IMR-90 (cell line): ENCODE measurements at regions not wholly inside any gene's neighbourhood (a gene's known extent, or its start where the extent isn't known, plus 50 kb on each side); places are given as distances from the start of the nearest gene placed in this dataset.

ENCODE experiments used
- ATAC-seq: fragments of 200-7000 bp; cut with Tn5 transposase; 2 replicates; pipeline ENCODE4 v1.9.1; 2020; ENCODE audit warnings: low read depth, mild to moderate bottlenecking, moderate library complexity
- BruUV-seq: library from RNA; stranded (reverse); fragments of 400-500 nt; replicated peaks from 2 replicates; lab custom pipeline; 2021; lab: Mats Ljungman, UMichigan
- CTCF ChIA-PET: fragments of 300-600 bp; formaldehyde crosslinking; extraction: SDS; loops from one replicate; lab custom pipeline; 2021; ENCODE audit warnings: antibody characterized with exemption; lab: Yijun Ruan, JAX
- POLR2A ChIA-PET: fragments of 300-600 bp; sonication (Branson Sonifier 250); formaldehyde crosslinking; loops from one replicate; lab custom pipeline; 2022; ENCODE audit warnings: antibody characterized with exemption; ENCODE audit not compliant: unreplicated experiment; lab: Charles Lee
- DNase-seq: peaks from one replicate; pipeline ENCODE4 v3.0.0; 2013
- H2AFZ ChIP-seq: replicated peaks from 2 replicates; pipeline ENCODE3; 2013; ENCODE audit warnings: low read length, mild to moderate bottlenecking; ENCODE audit not compliant: poor library complexity
- H2AK5ac ChIP-seq: 2 replicates; pipeline ENCODE4 v1.6.1; 2013; ENCODE audit warnings: low read depth, low read length, inconsistent platforms
- H2AK9ac ChIP-seq: replicated peaks from 2 replicates; pipeline ENCODE3; 2013; ENCODE audit warnings: mild to moderate bottlenecking, low read depth, low read length, moderate library complexity; ENCODE audit not compliant: poor library complexity
- H2BK120ac ChIP-seq: 2 replicates; pipeline ENCODE4 v1.6.1; 2013; ENCODE audit warnings: low read depth, low read length, inconsistent platforms
- H2BK15ac ChIP-seq: 3 replicates; pipeline ENCODE4 v1.6.1; 2013; ENCODE audit warnings: low read depth, low read length, inconsistent platforms
- H2BK20ac ChIP-seq: 2 replicates; pipeline ENCODE4 v1.6.1; 2013; ENCODE audit warnings: low read depth, mild to moderate bottlenecking, inconsistent platforms, low read length, moderate library complexity
- H2BK5ac ChIP-seq: 2 replicates; pipeline ENCODE4 v1.6.1; 2013; ENCODE audit warnings: mild to moderate bottlenecking, low read depth, low read length, inconsistent platforms; ENCODE audit not compliant: poor library complexity, severe bottlenecking
- H3K14ac ChIP-seq: replicated peaks from 2 replicates; pipeline ENCODE4 v1.6.1; 2013; ENCODE audit warnings: low read depth, low read length, inconsistent platforms
- H3K18ac ChIP-seq: 2 replicates; pipeline ENCODE4 v1.6.1; 2013; ENCODE audit warnings: low read depth, low read length, control low read depth
- H3K23ac ChIP-seq: 2 replicates; pipeline ENCODE4 v1.6.1; 2013; ENCODE audit warnings: low read depth, low read length, inconsistent platforms
- H3K27ac ChIP-seq: 2 replicates; pipeline ENCODE4 v1.5.1; 2013; ENCODE audit warnings: mild to moderate bottlenecking, control low read depth, low read length; ENCODE audit not compliant: insufficient read depth
- H3K27me3 ChIP-seq: 2 replicates; pipeline ENCODE4 v1.6.1; 2013; ENCODE audit warnings: low read length; ENCODE audit not compliant: control insufficient read depth, insufficient read depth
- H3K36me3 ChIP-seq: 2 replicates; pipeline ENCODE4 v1.6.1; 2013; ENCODE audit warnings: low read length, mixed read lengths; ENCODE audit not compliant: control insufficient read depth, insufficient read depth
- H3K4ac ChIP-seq: 2 replicates; pipeline ENCODE4 v1.6.1; 2013; ENCODE audit warnings: low read depth, low read length, inconsistent platforms
- H3K4me1 ChIP-seq: 2 replicates; pipeline ENCODE4 v1.6.1; 2013; ENCODE audit warnings: low read length, mixed read lengths; ENCODE audit not compliant: control insufficient read depth, insufficient read depth
- H3K4me2 ChIP-seq: 2 replicates; pipeline ENCODE4 v1.6.1; 2013; ENCODE audit warnings: low read depth, mild to moderate bottlenecking, control low read depth, low read length, moderate library complexity
- H3K4me3 ChIP-seq: 2 replicates; pipeline ENCODE4 v1.5.1; 2013; ENCODE audit warnings: low read depth, mild to moderate bottlenecking, control low read depth, low read length, moderate library complexity; ENCODE audit not compliant: insufficient read depth
- H3K56ac ChIP-seq: 2 replicates; pipeline ENCODE4 v1.6.1; 2013; ENCODE audit warnings: low read length, inconsistent platforms; ENCODE audit not compliant: insufficient read depth; ENCODE audit errors: extremely low read depth
- H3K79me1 ChIP-seq, 2 experiments: 2 replicates each; pipeline ENCODE4 v1.6.1; 2013; ENCODE audit warnings: low read length in 2 of 2, inconsistent platforms in 1 of 2, low read depth in 1 of 2
- H3K9ac ChIP-seq: 2 replicates; pipeline ENCODE4 v1.6.1; 2013; ENCODE audit warnings: low read depth, low read length, control low read depth
- H3K9me1 ChIP-seq: 2 replicates; pipeline ENCODE4 v1.6.1; 2013; ENCODE audit warnings: low read length, inconsistent platforms; ENCODE audit not compliant: insufficient read depth
- H3K9me3 ChIP-seq: 2 replicates; pipeline ENCODE4 v1.6.1; 2013; ENCODE audit warnings: low read length; ENCODE audit not compliant: control insufficient read depth, insufficient read depth
- H4K20me1 ChIP-seq: 2 replicates; pipeline ENCODE4 v1.6.1; 2013; ENCODE audit warnings: low read length, inconsistent platforms; ENCODE audit not compliant: insufficient read depth
- H4K5ac ChIP-seq: 2 replicates; pipeline ENCODE4 v1.6.1; 2013; ENCODE audit warnings: mild to moderate bottlenecking, low read depth, low read length, control low read depth
- H4K8ac ChIP-seq, 2 experiments: 2 replicates each; pipeline ENCODE4 v1.6.1; 2013; ENCODE audit warnings: low read depth in 2 of 2, low read length in 2 of 2, control low read depth in 1 of 2, inconsistent platforms in 1 of 2
- H4K91ac ChIP-seq: 2 replicates; pipeline ENCODE4 v1.6.1; 2013; ENCODE audit warnings: low read depth, low read length, inconsistent platforms; ENCODE audit not compliant: insufficient read depth
- POLR2A ChIP-seq: IDR thresholded peaks from 2 replicates; pipeline ENCODE4 v1.6.1; 2012; ENCODE audit warnings: mild to moderate bottlenecking, low read depth, low read length
- WGBS, 2 experiments: methylation state at CpG; one replicate each; pipeline versions ENCODE4 v1.1.5 to v1.1.7; 2013; ENCODE audit warnings: missing lambda C conversion rate in 2 of 2; ENCODE audit not compliant: insufficient read length in 1 of 2; ENCODE audit errors: extremely low coverage in 2 of 2; 5-methylcytosine and 5-hydroxymethylcytosine counted together
- dilution Hi-C: fragments of 300-500 bp; cut with HindIII; formaldehyde crosslinking; loops from one replicate; pipeline ENCODE4 v1.14.3; 2018; ENCODE audit warnings: low sequenced_read_pairs; ENCODE audit not compliant: unreplicated experiment
- in situ Hi-C: fragments of 300-500 bp; cut with MboI; formaldehyde crosslinking; loops from 3 replicates; pipeline ENCODE4 v1.14.3; 2019; ENCODE audit warnings: low sequenced_read_pairs, inconsistent platforms, mixed read lengths
- intact Hi-C: fragments of 100-400 bp; cut with micrococcal nuclease; formaldehyde crosslinking; loops from 2 replicates; pipeline ENCODE4 v1.10.0; 2022

GRCh38 chr2:147392180-147392579 lies 452.6 kb upstream of the ACVR2A start:
- in situ Hi-C loops, result no loop called here
- no peak overlapping the region for H3K56ac ChIP-seq
- H3K9me3 ChIP-seq, result no peaks in the 10 kb centered on the region; the same call in 1 of the 2 replicates
- H3K14ac ChIP-seq, result no peak overlapping the region
- H3K4me1 ChIP-seq, result no peaks in the 10 kb centered on the region
- H4K91ac ChIP-seq, result no peak overlapping the region
- no peak overlapping the region for H2AK9ac ChIP-seq
- no peak for TF ChIP-seq POLR2A
- no peak overlapping the region for H4K8ac ChIP-seq
- H3K36me3 ChIP-seq, result no peaks in the 10 kb centered on the region
- no peak overlapping the region for H2BK120ac ChIP-seq
- no TSS peak for BruUV-seq
- H3K9me1 ChIP-seq, result no peaks in the 10 kb centered on the region
- intact Hi-C loops, result no loop called here
- no peak overlapping the region for H4K5ac ChIP-seq
- H2AK5ac ChIP-seq, result no peak overlapping the region
- no peak overlapping the region for H3K9ac ChIP-seq
- H4K20me1 ChIP-seq, result no peaks in the 10 kb centered on the region
- no peaks in the 10 kb centered on the region for H3K27me3 ChIP-seq
- dilution Hi-C loops, result no loop called here
- DNase-seq (no peak), ATAC-seq (no peak)
- no CpG with 5 or more reads among the region's 3 CpGs for WGBS, 2 experiments
- H3K4me3 ChIP-seq, result no peak overlapping the region
- no peak overlapping the region for H2AFZ ChIP-seq
- no peaks in the 10 kb centered on the region for H3K79me1 ChIP-seq
- ChIA-PET POLR2A (no interaction called here), CTCF (no interaction called here)
- no peak overlapping the region for H2BK20ac ChIP-seq
- H3K18ac ChIP-seq, result no peak overlapping the region
- no peak overlapping the region for H2BK5ac ChIP-seq
- no peak overlapping the region for H3K27ac ChIP-seq
- no peak overlapping the region for H2BK15ac ChIP-seq
- no peak overlapping the region for H3K4me2 ChIP-seq
- H3K4ac ChIP-seq, result no peak overlapping the region
- no peak overlapping the region for H3K23ac ChIP-seq
